GM12891 (cell line): ENCODE measurements at regions not wholly inside any gene's neighbourhood (a gene's known extent, or its start where the extent isn't known, plus 50 kb on each side); places are given as distances from the start of the nearest gene placed in this dataset.

Source experiments
- POLR2A ChIP-seq: IDR thresholded peaks from 2 replicates; pipeline ENCODE4 v1.6.1; 2011; ENCODE audit warnings: low read depth, low read length, control low read depth
- POLR2AphosphoS5 ChIP-seq: IDR thresholded peaks from 2 replicates; pipeline ENCODE4 v1.6.1; 2011; ENCODE audit warnings: low read depth, low read length, control low read depth

- TF ChIP-seq POLR2AphosphoS5 (no peak), POLR2A (no peak)
Observed at GRCh38 chr16:77564791-77565390, 130.1 kb upstream of the ADAMTS18 start.
